MM.1S (cell line): ENCODE measurements at regions not wholly inside any gene's neighbourhood (a gene's known extent, or its start where the extent isn't known, plus 50 kb on each side); places are given as distances from the start of the nearest gene placed in this dataset.

Source experiments
- DNase-seq: peaks from one replicate; pipeline ENCODE4 v3.0.0-alpha.2; 2015
- H2AFZ ChIP-seq: fragments of 300-600 bp; sonication (generic); 2 replicates; pipeline ENCODE4 v1.6.0; 2016; ENCODE audit warnings: antibody characterized with exemption, low read length
- H3F3A ChIP-seq: fragments of 300-600 bp; sonication (generic); 2 replicates; pipeline ENCODE4 v1.6.1; 2016; ENCODE audit warnings: mild to moderate bottlenecking, antibody characterized with exemption, low read length, moderate library complexity, mixed read lengths; ENCODE audit not compliant: insufficient read depth
- H3K27ac ChIP-seq: fragments of 300-600 bp; sonication (generic); 2 replicates; pipeline ENCODE4 v1.5.1; 2016; ENCODE audit warnings: mild to moderate bottlenecking, low read length
- H3K27me3 ChIP-seq: fragments of 300-600 bp; sonication (generic); replicated peaks from 2 replicates; pipeline ENCODE4 v1.6.0; 2016; ENCODE audit warnings: low read length; ENCODE audit not compliant: insufficient read depth
- H3K36me3 ChIP-seq: fragments of 300-600 bp; sonication (generic); replicated peaks from 2 replicates; pipeline ENCODE4 v1.6.1; 2016; ENCODE audit warnings: mild to moderate bottlenecking, low read length, mixed read lengths; ENCODE audit not compliant: insufficient read depth
- H3K4me1 ChIP-seq: fragments of 300-600 bp; sonication (generic); 2 replicates; pipeline ENCODE4 v1.6.1; 2016; ENCODE audit warnings: low read length, mixed read lengths
- H3K4me2 ChIP-seq: fragments of 300-600 bp; sonication (generic); 2 replicates; pipeline ENCODE4 v1.6.0; 2016; ENCODE audit warnings: low read depth, low read length
- H3K4me3 ChIP-seq: fragments of 300-600 bp; sonication (generic); 2 replicates; pipeline ENCODE4 v1.5.1; 2016; ENCODE audit warnings: low read length, mixed read lengths
- H3K79me2 ChIP-seq: fragments of 300-600 bp; sonication (generic); 2 replicates; pipeline ENCODE4 v1.6.1; 2016; ENCODE audit warnings: mixed run types, low read length, mixed read lengths
- H3K9ac ChIP-seq: fragments of 300-600 bp; sonication (generic); 2 replicates; pipeline ENCODE4 v1.6.1; 2016; ENCODE audit warnings: low read length, mixed read lengths
- H3K9me2 ChIP-seq: fragments of 300-600 bp; sonication (generic); replicated peaks from 2 replicates; pipeline ENCODE4 v1.6.1; 2016; ENCODE audit warnings: mild to moderate bottlenecking, low read length, mixed read lengths; ENCODE audit not compliant: insufficient read depth
- H3K9me3 ChIP-seq: fragments of 300-600 bp; sonication (generic); replicated peaks from 2 replicates; pipeline ENCODE4 v1.6.1; 2016; ENCODE audit warnings: mild to moderate bottlenecking, low read length, mixed read lengths; ENCODE audit not compliant: insufficient read depth
- H4K20me1 ChIP-seq: fragments of 300-600 bp; sonication (generic); 2 replicates; pipeline ENCODE4 v1.6.1; 2016; ENCODE audit warnings: mild to moderate bottlenecking, low read length, moderate library complexity, mixed read lengths; ENCODE audit not compliant: insufficient read depth
- EZH2 ChIP-seq: fragments of 300-600 bp; sonication (generic); optimal IDR thresholded peaks from 2 replicates; pipeline ENCODE3; 2017; ENCODE audit warnings: low read depth, mild to moderate bottlenecking, antibody characterized with exemption, low read length, mixed read lengths
- EZH2phosphoT487 ChIP-seq: fragments of 300-600 bp; sonication (generic); IDR thresholded peaks from 2 replicates; pipeline ENCODE4 v1.6.1; 2018; ENCODE audit warnings: antibody characterized with exemption, low read length
- TF ChIP-seq, protein P1 (sequence below): fragments of 300-600 bp; sonication (generic); IDR thresholded peaks from 2 replicates; pipeline ENCODE4 v1.5.1; 2016; ENCODE audit warnings: antibody characterized with exemption, low read length, mixed read lengths

GRCh38 chr1:234743791-234744611, 134.0 kb upstream of the IRF2BP2 start:
- H3K27me3 ChIP-seq, result no peaks in the 10 kb centered on the region
- no peaks in the 10 kb centered on the region for H3K9me2 ChIP-seq
- TF ChIP-seq EZH2phosphoT487 (no peak), EZH2 (no peak)
- TF ChIP-seq, protein P1, sequence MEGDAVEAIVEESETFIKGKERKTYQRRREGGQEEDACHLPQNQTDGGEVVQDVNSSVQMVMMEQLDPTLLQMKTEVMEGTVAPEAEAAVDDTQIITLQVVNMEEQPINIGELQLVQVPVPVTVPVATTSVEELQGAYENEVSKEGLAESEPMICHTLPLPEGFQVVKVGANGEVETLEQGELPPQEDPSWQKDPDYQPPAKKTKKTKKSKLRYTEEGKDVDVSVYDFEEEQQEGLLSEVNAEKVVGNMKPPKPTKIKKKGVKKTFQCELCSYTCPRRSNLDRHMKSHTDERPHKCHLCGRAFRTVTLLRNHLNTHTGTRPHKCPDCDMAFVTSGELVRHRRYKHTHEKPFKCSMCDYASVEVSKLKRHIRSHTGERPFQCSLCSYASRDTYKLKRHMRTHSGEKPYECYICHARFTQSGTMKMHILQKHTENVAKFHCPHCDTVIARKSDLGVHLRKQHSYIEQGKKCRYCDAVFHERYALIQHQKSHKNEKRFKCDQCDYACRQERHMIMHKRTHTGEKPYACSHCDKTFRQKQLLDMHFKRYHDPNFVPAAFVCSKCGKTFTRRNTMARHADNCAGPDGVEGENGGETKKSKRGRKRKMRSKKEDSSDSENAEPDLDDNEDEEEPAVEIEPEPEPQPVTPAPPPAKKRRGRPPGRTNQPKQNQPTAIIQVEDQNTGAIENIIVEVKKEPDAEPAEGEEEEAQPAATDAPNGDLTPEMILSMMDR, result no peak
- H3F3A ChIP-seq, result no peaks in the 10 kb centered on the region
- no peak overlapping the region for H3K4me2 ChIP-seq
- H3K36me3 ChIP-seq, result no peaks in the 10 kb centered on the region
- H3K4me1 ChIP-seq, result no peaks in the 10 kb centered on the region
- H3K79me2 ChIP-seq, result no peaks in the 10 kb centered on the region
- no peaks in the 10 kb centered on the region for H3K9me3 ChIP-seq
- DNase-seq, result no peak
- H4K20me1 ChIP-seq, result no peaks in the 10 kb centered on the region
- no peak overlapping the region for H2AFZ ChIP-seq
- H3K27ac ChIP-seq, result no peak overlapping the region
- H3K9ac ChIP-seq, result no peak overlapping the region
- H3K4me3 ChIP-seq, result no peak overlapping the region

- Histone ChIP-seq H3K4me3 (no peak overlapping the region), H3K4me1 (no peaks in the 10 kb centered on the region)
Observed at GRCh38 chr1:234742622-234743021, 132.6 kb upstream of the IRF2BP2 start.

DNA sequence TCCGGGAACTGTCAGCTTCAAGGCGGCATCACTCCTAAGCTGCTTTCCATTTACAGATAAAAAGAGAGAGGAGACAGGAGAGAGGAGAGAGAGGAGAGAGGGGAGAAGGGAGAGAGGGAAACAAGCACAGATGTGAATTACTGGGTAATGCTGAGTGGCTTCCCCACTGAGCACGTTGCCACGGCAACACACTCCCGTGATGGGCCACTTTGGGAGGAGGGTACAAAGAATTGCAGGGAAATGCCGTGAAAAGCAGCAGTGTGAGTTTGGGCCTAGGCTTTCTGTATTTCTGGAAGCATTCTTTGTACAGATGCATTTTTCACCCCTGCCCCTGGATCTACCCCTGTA, 128.0 kb upstream of the IRF2BP2 start:
- H3K9me3 ChIP-seq, result no peaks in the 10 kb centered on the region
- no peaks in the 10 kb centered on the region for H3K27me3 ChIP-seq
- no peaks in the 10 kb centered on the region for H3K36me3 ChIP-seq
- no peaks in the 10 kb centered on the region for H4K20me1 ChIP-seq
- H3F3A ChIP-seq, result no peaks in the 10 kb centered on the region
- no peak overlapping the region for H3K4me3 ChIP-seq
- H3K79me2 ChIP-seq, result no peaks in the 10 kb centered on the region
- no peak for DNase-seq
- no peak overlapping the region for H2AFZ ChIP-seq
- H3K9ac ChIP-seq, result no peak overlapping the region
- TF ChIP-seq, protein P1, result no peak
- TF ChIP-seq EZH2 (no peak), EZH2phosphoT487 (no peak)
- H3K4me2 ChIP-seq, result no peak overlapping the region
- H3K27ac ChIP-seq, result no peak overlapping the region
- H3K9me2 ChIP-seq, result no peaks in the 10 kb centered on the region
- H3K4me1 ChIP-seq, result no peaks in the 10 kb centered on the region

More at GRCh38 chr1:234742622-234743021, 132.6 kb upstream of the IRF2BP2 start:
- Histone ChIP-seq H3K9ac (no peak overlapping the region), H3K27ac (no peak overlapping the region), H3K4me2 (no peak overlapping the region), H3F3A (no peaks in the 10 kb centered on the region), H3K36me3 (no peaks in the 10 kb centered on the region), H3K79me2 (no peaks in the 10 kb centered on the region), H3K9me3 (no peaks in the 10 kb centered on the region), H3K27me3 (no peaks in the 10 kb centered on the region), H4K20me1 (no peaks in the 10 kb centered on the region), H3K9me2 (no peaks in the 10 kb centered on the region), H2AFZ (no peak overlapping the region)
- TF ChIP-seq, protein P1, result no peak
- TF ChIP-seq EZH2phosphoT487 (no peak), EZH2 (no peak)
- DNase-seq, result no peak
